HG03342 (cell line): ENCODE measurements at regions not wholly inside any gene's neighbourhood (a gene's known extent, or its start where the extent isn't known, plus 50 kb on each side); places are given as distances from the start of the nearest gene placed in this dataset.

Experiments used
- ATAC-seq: cut with Tn5 transposase; IDR thresholded peaks from one replicate; pipeline ENCODE4 v1.9.1; 2021; ENCODE audit warnings: mild to moderate bottlenecking, moderate library complexity; ENCODE audit not compliant: unreplicated experiment

GRCh38 chr1:208756339-208756981 lies 512.3 kb upstream of the PLXNA2 start:
- no peak for ATAC-seq

DNA sequence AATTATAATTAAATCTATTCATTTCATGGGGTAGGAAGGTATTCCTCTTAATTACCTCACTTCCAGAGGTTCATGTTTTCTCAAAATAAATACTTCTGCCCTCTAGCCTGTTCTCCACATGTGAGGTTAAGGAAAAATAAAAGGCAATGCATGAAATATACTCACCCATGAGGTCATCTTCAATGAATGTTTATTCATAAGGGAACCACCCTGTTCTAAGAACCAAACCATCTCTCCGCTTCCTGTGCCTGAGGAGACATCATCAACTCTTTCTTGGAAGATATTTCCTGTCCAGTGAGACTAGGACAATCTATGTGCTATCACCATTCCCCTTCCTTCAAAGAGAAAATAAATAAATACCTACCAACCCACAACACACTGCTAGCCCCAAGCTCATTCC lies 513.7 kb upstream of the PLXNA2 start:
- no peak for ATAC-seq

GRCh38 chr1:208759255-208759654 lies 515.1 kb upstream of the PLXNA2 start:
- ATAC-seq: no peak

DNA sequence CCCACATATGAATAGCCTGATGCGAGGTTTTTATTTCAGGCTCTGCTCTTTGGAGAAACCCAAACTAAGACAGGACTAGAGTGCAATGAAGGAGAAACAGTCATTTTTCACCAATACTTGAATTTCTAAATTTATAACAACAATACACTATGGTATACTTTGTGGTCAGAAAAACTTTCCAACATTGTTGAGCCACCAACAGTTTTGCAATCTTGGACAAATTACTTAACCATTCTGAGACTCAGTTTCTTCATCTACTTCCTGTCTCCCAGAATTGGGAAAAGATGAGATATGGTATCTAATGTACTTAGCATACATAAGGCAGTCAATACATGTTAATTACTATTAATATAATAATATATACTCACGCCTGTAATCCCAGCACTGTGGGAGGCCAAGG lies 519.8 kb upstream of the PLXNA2 start:
- no peak for ATAC-seq

DNA sequence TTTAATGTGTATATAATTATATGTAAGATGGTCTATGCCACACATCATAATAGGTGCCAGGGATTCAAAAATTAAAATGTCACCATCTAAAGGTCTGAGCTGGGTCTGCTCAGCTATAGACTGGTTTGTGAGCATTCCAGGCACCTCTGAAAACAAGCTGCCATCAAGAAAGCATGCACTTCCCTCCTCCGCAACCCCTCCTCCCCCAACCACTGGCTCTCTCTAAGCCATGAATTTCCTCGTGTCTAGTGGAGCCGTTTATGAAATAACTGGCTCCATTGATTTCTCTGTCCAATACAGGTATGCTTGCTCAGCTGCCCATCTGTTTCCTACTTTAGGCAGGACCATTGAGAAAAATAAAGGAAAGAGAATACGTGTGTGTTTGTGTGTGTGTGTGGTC lies 522.6 kb upstream of the PLXNA2 start:
- no peak for ATAC-seq

DNA sequence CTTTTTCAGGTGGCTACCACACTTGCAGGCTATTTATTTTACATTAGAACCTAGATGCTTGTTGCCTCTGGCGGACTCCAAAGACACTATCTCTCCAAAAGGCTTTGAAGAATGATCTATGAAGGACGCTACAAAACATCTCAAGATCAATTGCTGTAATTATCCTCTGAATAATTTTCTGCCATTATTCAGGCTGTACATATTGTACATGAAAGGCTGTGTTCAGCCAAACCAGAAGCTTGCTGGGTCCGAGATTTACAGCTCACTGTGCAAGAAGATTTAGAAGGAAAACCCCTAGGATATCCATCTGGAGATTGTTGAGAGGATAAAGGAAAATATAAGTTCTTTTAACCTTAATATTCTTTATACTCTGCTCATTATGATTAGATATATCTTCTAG lies 523.6 kb upstream of the PLXNA2 start:
- ATAC-seq: no peak

DNA sequence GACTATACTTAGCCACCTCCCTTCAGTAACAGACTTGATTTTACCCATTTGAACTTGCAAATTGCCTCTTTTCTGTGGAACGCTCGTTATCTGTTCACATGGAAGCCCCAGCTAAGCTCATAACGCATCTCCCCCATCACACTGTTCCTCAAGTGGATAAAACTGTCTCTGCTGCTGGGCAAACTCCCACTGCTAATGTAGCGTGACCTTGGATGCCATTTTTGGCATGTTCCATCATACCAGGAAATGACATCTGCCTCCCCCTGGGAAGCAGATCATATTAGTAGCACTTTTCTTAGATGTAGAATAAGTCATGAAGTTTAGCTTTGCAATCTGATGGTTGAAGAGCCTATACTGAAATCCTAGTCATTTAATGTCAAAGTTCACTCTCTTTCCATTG lies 528.7 kb upstream of the PLXNA2 start:
- no peak for ATAC-seq

- ATAC-seq: no peak
Observed at GRCh38 chr1:208775841-208776240, 531.7 kb upstream of the PLXNA2 start.

- no peak for ATAC-seq
Observed at GRCh38 chr1:208778417-208778816, 534.2 kb upstream of the PLXNA2 start.

GRCh38 chr1:208781391-208782045 lies 537.3 kb upstream of the PLXNA2 start:
- no peak for ATAC-seq

DNA sequence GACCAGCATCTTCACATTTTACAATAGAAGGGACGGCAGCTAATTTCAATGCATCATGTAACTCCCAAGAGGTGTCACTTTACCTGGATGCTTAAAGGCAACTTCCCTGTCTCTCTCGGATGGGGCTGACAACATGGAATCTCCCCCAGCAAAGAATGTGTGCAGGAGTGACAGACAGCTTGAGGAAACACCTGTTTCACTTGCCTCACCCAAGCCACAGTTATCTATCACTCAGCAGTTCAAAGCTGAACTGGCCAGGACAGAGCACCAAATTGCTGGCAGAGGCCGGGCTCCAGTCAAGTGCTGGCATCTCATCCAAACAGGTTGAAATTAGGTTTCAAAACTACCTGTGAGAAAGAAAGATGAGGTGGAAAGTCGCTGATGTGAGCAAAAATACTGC lies 538.0 kb upstream of the PLXNA2 start:
- ATAC-seq: no peak

DNA sequence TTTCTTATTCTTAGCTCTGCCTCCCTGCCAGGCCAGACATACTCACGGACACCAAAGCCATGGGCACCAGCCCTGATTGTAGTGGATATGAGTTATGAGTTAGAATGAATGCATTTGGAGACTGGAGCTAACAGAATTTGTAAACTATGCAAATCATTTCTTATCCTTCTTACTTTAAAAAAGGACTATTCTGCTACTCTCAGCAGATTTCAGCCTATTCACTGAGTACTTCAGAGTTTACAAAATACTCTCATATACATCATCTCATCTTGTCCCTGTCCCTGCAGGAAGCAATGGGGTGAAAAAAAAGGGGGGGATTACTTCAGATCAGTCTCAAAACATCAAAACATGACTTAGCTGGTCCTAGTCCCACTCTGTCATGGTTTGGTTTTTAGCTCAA lies 541.4 kb upstream of the PLXNA2 start:
- ATAC-seq: no peak

DNA sequence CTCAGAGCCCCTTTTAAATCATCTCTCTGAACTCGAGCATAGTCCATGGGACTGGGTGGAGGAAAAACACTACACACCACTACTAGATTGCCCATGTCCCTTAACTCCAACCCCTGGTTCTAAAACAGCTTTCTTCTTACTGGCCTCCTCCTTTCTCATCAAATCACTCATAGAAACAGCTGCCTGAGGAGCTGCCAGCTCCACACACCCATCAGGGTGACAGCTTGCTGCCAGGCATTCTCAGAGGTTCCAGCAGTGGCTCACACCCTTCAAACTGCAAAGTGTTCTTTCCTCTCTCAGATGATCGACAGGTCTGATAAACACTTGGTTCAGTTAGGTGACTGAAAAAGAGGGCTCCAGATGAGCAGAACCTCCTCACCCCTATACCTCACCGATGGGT lies 543.0 kb upstream of the PLXNA2 start:
- no peak for ATAC-seq

DNA sequence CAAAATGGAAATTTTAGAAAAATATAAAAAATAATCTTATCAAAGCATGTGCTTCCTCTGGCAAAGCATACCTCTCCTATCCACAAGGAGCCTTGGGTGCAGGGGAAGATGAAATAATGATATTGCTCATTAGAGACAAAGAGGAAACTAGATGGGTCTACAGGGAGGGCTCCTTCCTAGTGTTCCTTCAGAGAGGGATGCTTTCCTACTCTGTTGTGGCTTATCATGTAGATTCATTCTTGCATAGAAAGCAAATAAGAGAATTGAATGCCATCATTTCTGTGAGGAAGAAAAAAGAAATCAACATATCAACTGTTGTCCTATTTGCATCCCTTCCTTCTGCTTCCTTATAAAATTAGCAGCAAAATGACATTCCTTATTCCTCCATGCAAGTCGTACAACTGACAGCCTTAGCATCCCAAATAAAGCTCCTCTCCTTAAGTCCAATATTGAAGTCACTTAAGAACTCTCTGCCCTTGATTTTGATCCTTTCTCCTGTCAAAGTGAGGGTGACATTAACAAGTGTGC lies 543.9 kb upstream of the PLXNA2 start:
- no peak for ATAC-seq

DNA sequence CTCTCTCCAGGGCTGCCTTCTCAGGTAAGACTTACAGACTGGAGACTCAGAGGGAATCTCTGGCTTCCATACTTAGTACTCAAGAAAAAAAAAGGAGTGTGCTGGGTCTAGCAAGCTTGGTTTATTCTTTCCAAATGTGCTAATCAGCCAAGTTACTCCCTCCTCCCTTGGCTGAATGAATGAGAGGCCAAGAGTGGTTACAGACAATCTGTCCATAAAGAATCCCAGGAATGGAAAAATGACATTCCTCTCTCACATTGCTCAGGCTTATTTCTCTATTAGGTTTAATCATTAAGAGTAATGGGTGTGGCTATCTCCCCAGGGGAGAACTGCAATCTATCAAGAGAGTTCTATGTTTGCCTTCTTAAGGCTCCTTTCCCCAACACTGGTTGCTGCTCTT lies 547.3 kb upstream of the PLXNA2 start:
- ATAC-seq: no peak

DNA sequence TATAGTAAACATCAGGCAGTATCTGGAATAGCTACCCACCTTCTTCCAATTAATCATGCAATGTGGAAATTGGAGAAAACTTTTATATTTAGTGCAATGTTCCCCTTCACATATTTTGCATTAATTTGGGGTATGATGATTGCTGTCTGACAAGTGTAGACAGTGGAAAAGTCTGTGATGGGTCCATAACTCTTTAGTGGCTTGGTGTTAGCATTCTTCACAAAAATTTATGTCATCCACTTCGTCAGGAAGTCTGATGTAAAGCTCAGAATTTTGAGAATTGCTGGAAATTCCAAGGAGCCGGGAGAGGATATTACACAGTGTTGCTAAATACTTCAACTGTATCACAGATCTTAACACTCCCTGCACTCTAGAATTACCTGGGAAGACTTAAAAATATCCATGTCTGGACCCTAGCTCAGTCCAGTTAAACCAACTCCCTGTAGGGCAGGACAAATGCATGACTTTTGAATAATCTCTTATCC lies 549.7 kb upstream of the PLXNA2 start:
- no peak for ATAC-seq

GRCh38 chr1:208799186-208799585 lies 555.0 kb upstream of the PLXNA2 start:
- ATAC-seq: no peak

GRCh38 chr1:208803011-208803811 lies 559.0 kb upstream of the PLXNA2 start:
- ATAC-seq: no peak

DNA sequence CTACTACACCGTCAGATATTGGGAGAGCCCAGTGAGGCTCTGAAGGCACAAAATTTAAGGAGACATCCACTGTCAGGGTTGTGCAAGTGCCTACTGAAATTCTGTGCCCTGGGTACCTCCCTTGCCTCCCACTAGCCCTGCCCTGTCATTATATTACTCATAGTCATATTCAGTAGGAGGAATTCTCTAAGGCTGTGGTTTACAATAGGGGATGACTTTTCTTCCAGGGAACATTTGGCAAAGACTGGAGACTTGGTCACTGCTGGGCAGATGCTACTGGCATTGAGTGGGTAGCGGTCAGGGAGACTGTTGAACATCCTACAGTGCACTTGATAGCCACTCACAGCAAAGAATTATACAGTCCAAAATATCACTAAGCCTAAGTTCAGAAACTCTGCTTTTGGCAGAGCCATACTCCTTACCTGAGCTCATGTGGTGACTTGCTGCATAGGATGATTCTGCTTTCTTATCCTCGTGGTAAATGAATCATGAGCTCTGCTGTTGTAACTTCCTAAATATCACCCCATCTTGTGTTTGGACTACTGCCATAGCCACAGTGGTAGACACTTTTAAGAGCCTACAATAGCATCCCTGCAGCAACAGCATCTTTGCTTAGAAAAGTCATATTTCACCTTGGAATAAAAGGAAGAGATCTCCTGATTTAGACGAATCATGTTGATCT lies 563.4 kb upstream of the PLXNA2 start:
- ATAC-seq: no peak

GRCh38 chr1:208808301-208808700 lies 564.1 kb upstream of the PLXNA2 start:
- ATAC-seq: no peak

- no peak for ATAC-seq
Observed at GRCh38 chr1:208809876-208810275, 565.7 kb upstream of the PLXNA2 start.
